ENCODE measurements at regions not wholly inside any gene's neighbourhood (a gene's known extent, or its start where the extent isn't known, plus 50 kb on each side); places are given as distances from the start of the nearest gene placed in this dataset.

DNA sequence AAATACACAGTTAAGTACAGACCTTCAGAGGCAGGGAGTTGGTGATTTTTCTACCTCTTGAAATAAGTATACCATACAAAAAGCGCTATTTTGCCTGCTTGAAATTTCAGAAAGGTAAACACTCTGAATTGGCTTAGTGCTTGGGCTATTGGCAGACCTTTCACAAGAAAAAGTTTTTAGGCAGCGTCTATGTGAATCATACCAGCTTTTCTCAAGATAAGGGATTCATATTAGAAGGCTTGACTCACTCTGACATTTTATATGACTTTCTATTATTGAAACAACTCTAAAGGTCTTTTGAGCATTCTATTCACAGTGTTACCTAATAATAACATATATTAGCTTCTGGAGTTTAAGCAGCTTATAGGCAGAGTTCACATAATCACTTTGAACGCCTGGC is 286.4 kb upstream of the FAT1 start:
- TF ChIP-seq, protein P1, sequence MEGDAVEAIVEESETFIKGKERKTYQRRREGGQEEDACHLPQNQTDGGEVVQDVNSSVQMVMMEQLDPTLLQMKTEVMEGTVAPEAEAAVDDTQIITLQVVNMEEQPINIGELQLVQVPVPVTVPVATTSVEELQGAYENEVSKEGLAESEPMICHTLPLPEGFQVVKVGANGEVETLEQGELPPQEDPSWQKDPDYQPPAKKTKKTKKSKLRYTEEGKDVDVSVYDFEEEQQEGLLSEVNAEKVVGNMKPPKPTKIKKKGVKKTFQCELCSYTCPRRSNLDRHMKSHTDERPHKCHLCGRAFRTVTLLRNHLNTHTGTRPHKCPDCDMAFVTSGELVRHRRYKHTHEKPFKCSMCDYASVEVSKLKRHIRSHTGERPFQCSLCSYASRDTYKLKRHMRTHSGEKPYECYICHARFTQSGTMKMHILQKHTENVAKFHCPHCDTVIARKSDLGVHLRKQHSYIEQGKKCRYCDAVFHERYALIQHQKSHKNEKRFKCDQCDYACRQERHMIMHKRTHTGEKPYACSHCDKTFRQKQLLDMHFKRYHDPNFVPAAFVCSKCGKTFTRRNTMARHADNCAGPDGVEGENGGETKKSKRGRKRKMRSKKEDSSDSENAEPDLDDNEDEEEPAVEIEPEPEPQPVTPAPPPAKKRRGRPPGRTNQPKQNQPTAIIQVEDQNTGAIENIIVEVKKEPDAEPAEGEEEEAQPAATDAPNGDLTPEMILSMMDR (optimal IDR thresholded peaks at IDR 0.05 in 1 of 3, IDR thresholded peaks at IDR 0.05 in 1 of 3, conservative IDR thresholded peaks at IDR 0.05 in 1 of 3; ENCODE audit: extremely low read depth in 1 of 3, insufficient read depth in 2 of 3, low read length in 3 of 3): no peak
- TF ChIP-seq EZH2 (IDR thresholded peaks at IDR 0.05; ENCODE audit: low read length): no peak
